Calu3 (cell line): ENCODE measurements at regions not wholly inside any gene's neighbourhood (a gene's known extent, or its start where the extent isn't known, plus 50 kb on each side); places are given as distances from the start of the nearest gene placed in this dataset.

ENCODE experiments used
- BruUV-seq: library from RNA; stranded (reverse); fragments of 400-500 nt; replicated peaks from 2 replicates; lab custom pipeline; 2021; lab: Mats Ljungman, UMichigan
- CTCF ChIA-PET: fragments of 300-600 bp; sonication (Branson Sonifier 250); formaldehyde crosslinking; loops from one replicate; lab custom pipeline; 2022; ENCODE audit warnings: antibody characterized with exemption; lab: Charles Lee
- DNase-seq: peaks from one replicate; pipeline ENCODE4 v3.0.0; 2022
- H3K27ac Mint-ChIP-seq: one replicate; pipeline ENCODE4 v1.8.0; 2022; ENCODE audit warnings: mixed read lengths; ENCODE audit not compliant: unreplicated experiment
- H3K27me3 Mint-ChIP-seq: one replicate; pipeline ENCODE4 v1.8.0; 2022; ENCODE audit warnings: mixed read lengths; ENCODE audit not compliant: unreplicated experiment
- H3K36me3 Mint-ChIP-seq: one replicate; pipeline ENCODE4 v1.8.0; 2022; ENCODE audit warnings: mild to moderate bottlenecking, moderate library complexity, mixed read lengths; ENCODE audit not compliant: insufficient read depth, unreplicated experiment
- H3K4me1 Mint-ChIP-seq: one replicate; pipeline ENCODE4 v1.8.0; 2022; ENCODE audit warnings: mild to moderate bottlenecking, low read depth, mixed read lengths; ENCODE audit not compliant: unreplicated experiment
- H3K4me3 Mint-ChIP-seq: one replicate; pipeline ENCODE4 v1.8.0; 2022; ENCODE audit warnings: mild to moderate bottlenecking, low read depth, moderate library complexity, mixed read lengths; ENCODE audit not compliant: unreplicated experiment
- H3K9me3 Mint-ChIP-seq: one replicate; pipeline ENCODE4 v1.8.0; 2022; ENCODE audit warnings: low read depth, mixed read lengths; ENCODE audit not compliant: unreplicated experiment
- intact Hi-C: fragments of 100-400 bp; cut with micrococcal nuclease; formaldehyde crosslinking; loops from one replicate; pipeline ENCODE4 v1.10.0; 2022; ENCODE audit not compliant: unreplicated experiment
- TF ChIP-seq, protein P1 (sequence below): fragments of 200-600 bp; IDR thresholded peaks from one replicate; pipeline ENCODE4 v1.8.0; 2022; ENCODE audit warnings: antibody characterized with exemption; ENCODE audit not compliant: unreplicated experiment

DNA sequence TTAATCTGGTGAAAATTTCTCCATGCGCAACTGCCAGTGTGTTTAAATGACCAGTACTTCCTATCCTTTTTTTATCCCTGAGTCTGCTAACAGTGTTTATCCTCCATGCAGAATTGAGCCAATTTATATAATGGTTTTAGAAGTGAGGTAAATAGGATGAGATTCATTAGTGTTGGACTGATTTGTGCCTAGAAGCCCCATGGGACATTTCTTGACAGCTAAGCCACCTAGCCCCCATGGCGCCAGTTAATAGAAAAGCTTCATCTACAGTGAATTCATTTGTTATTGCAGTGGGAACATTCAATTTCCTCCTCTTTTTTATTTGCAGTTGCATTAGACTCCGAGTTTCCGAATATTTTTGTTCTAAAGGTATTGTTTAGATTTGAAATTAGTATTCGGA is 175.6 kb downstream of the ARL6IP6 start:
- CTCF ChIA-PET: no interaction called here
- TF ChIP-seq, protein P1, sequence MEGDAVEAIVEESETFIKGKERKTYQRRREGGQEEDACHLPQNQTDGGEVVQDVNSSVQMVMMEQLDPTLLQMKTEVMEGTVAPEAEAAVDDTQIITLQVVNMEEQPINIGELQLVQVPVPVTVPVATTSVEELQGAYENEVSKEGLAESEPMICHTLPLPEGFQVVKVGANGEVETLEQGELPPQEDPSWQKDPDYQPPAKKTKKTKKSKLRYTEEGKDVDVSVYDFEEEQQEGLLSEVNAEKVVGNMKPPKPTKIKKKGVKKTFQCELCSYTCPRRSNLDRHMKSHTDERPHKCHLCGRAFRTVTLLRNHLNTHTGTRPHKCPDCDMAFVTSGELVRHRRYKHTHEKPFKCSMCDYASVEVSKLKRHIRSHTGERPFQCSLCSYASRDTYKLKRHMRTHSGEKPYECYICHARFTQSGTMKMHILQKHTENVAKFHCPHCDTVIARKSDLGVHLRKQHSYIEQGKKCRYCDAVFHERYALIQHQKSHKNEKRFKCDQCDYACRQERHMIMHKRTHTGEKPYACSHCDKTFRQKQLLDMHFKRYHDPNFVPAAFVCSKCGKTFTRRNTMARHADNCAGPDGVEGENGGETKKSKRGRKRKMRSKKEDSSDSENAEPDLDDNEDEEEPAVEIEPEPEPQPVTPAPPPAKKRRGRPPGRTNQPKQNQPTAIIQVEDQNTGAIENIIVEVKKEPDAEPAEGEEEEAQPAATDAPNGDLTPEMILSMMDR: no peak
- Mint-ChIP-seq H3K4me3 (no peak overlapping the region), H3K27ac (no peak overlapping the region), H3K27me3 (peaks cover 22% of the 10 kb centered on the region), H3K4me1 (no peaks in the 10 kb centered on the region), H3K9me3 (no peaks in the 10 kb centered on the region), H3K36me3 (no peaks in the 10 kb centered on the region)
- DNase-seq: no peak
- intact Hi-C loops: no loop called here
- no TSS peak for BruUV-seq

DNA sequence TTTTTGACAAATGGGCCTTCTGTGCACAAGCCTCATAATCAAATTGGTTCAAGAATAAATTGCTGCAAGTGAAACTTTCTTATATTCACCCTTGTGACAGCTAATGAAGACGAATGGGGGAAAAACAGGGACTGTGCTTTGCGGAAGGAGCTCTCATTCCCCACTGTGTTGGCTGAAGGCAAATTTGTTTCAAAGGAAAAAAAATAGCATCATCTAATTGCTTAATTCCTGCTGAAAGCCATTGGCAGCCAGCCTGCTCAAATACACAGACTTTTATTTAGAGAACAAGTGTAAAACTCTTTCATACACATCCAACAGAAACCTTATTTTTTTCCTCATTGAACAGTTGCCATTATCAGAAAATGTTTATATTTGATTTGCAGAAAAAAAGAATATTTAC is 172.3 kb downstream of the ARL6IP6 start:
- BruUV-seq: no TSS peak
- Mint-ChIP-seq H3K27ac (no peak overlapping the region), H3K4me3 (no peak overlapping the region), H3K4me1 (no peaks in the 10 kb centered on the region), H3K36me3 (no peaks in the 10 kb centered on the region), H3K9me3 (no peaks in the 10 kb centered on the region), H3K27me3 (peaks cover 8% of the 10 kb centered on the region)
- intact Hi-C loops: no loop called here
- CTCF ChIA-PET: no interaction called here
- TF ChIP-seq, protein P1: no peak
- no peak for DNase-seq

DNA sequence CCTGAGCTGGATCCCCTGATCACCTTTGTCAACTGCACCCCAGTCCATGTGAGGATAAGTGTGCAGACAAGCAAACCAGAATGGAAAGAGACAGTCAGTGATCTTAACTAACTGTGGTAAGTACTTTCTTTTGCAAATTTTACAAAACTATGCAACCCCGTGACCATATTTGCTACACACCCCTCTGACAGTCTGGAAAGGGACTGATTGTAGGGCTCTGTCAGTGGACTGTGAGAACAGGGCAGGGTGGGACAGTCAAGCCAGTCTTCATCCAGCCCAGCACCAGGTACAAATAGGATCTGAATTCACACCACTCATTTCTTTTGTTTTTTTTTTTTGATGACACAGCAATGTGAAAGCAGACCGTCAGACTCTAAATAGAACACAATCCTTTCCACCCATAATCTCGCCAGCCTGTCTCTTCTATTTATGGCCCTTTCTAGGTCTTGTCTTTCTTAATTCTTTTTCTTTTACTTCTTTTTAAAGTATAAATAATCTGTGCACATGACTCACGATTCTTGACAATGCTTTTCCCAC is 165.6 kb downstream of the ARL6IP6 start:
- Mint-ChIP-seq H3K4me1 (no peaks in the 10 kb centered on the region), H3K4me3 (no peak overlapping the region), H3K36me3 (no peaks in the 10 kb centered on the region), H3K27ac (no peak overlapping the region), H3K27me3 (peaks cover 8% of the 10 kb centered on the region), H3K9me3 (no peaks in the 10 kb centered on the region)
- no peak for DNase-seq
- BruUV-seq: no TSS peak
- TF ChIP-seq, protein P1: no peak
- CTCF ChIA-PET: no interaction called here
- intact Hi-C loops: no loop called here

DNA sequence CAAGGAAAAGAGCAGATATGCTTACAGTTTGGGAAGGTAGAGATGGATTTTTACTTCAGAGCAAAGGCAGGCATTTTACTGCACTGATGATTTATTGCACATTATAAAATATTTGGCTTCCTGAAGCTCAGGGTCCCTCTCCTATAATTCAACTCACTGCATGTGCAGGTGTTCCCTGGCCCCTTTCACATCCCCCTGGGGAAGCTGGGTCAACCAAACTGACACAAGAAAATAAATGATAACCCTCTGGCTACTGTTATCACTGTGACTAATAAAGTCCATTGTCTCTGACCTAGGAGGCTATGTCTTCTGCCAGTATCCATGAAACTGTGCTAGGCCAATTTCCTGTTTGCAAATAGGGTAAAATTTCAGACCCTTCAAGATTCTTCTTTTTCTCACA is 163.1 kb downstream of the ARL6IP6 start:
- TF ChIP-seq, protein P1: no peak
- BruUV-seq: no TSS peak
- no peak overlapping the region for H3K27ac Mint-ChIP-seq
- H3K9me3 Mint-ChIP-seq: no peaks in the 10 kb centered on the region
- CTCF ChIA-PET: no interaction called here
- H3K4me3 Mint-ChIP-seq: no peak overlapping the region
- no peak for DNase-seq
- H3K4me1 Mint-ChIP-seq: no peaks in the 10 kb centered on the region
- H3K36me3 Mint-ChIP-seq: no peaks in the 10 kb centered on the region
- H3K27me3 Mint-ChIP-seq: peaks cover 13% of the 10 kb centered on the region
- intact Hi-C loops: no loop called here
